Subcutaneous abdominal adipose tissue (tissue), 5 donors: ENCODE measurements at regions not wholly inside any gene's neighbourhood (a gene's known extent, or its start where the extent isn't known, plus 50 kb on each side); places are given as distances from the start of the nearest gene placed in this dataset.

Source experiments
- H3K27ac ChIP-seq: one replicate; pipeline ENCODE4 v1.7.0; 2013; ENCODE audit warnings: low read depth, mild to moderate bottlenecking, inconsistent platforms, low read length, moderate library complexity
- H3K27me3 ChIP-seq, 5 donors: one replicate each; pipeline ENCODE4 v1.7.0; 2013; ENCODE audit warnings: low read length in 5 of 5, inconsistent platforms in 1 of 5; ENCODE audit not compliant: control insufficient read depth in 5 of 5, insufficient read depth in 4 of 5
- H3K36me3 ChIP-seq, 5 donors: one replicate each; pipeline ENCODE4 v1.7.0; 2013; ENCODE audit warnings: low read length in 5 of 5; ENCODE audit not compliant: control insufficient read depth in 5 of 5, insufficient read depth in 5 of 5
- H3K4me1 ChIP-seq, 5 donors: one replicate each; pipeline ENCODE4 v1.7.0; 2013; ENCODE audit warnings: low read length in 5 of 5, mild to moderate bottlenecking in 3 of 5, moderate library complexity in 1 of 5; ENCODE audit not compliant: control insufficient read depth in 5 of 5, insufficient read depth in 5 of 5
- H3K4me3 ChIP-seq, 5 donors: one replicate each; pipeline ENCODE4 v1.7.0; 2013; ENCODE audit warnings: low read length in 5 of 5, low read depth in 1 of 5
- H3K9ac ChIP-seq, 5 donors: one replicate each; pipeline ENCODE4 v1.7.0; 2013; ENCODE audit warnings: low read length in 5 of 5, mild to moderate bottlenecking in 4 of 5, moderate library complexity in 3 of 5
- H3K9me3 ChIP-seq, 5 donors: one replicate each; pipeline ENCODE4 v1.7.0; 2013; ENCODE audit warnings: low read length in 5 of 5; ENCODE audit not compliant: control insufficient read depth in 5 of 5
- donor health status: healthy.
- donor health status: healthy.
- donor health status: healthy.
- donor health status: healthy.
- donor health status: healthy.

DNA sequence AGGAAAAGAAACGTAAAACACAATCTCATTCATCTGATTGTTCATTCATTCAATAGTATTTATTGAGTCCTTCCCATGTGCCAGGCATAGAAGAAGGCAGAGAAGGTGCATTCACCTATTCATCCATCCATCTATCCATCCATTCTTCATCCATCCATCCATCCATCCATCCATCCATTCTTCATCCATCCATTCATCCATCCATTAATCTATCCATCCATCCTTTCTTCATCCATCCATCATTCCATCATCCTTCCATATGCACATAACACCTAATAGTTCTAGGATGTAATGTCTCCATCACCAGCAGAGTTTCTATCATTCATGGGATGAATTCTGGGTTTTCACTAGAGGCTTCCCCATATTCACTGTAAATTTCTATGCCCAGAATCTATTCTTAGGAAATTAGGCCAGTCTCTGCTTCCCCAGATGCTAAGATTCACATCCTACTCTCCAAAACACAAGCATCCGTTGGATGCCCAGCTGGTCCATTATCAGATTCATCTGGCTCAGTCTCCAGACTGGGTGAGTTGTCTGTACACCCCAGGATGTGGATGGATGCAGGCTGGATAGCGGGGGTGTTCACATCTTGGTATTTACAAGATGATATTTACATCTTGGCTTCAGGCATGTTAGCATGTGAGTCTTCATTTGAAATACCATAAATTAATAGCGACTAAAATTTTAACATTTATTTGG lies 517.7 kb upstream of the SULF2 start:
- Histone ChIP-seq H3K27ac (no peak overlapping the region), H3K9ac (no peak overlapping the region), H3K27me3 (peaks cover 0 to 4% (median 0%) of the 10 kb centered on the region in 5 donors), H3K9me3 (peaks cover 0 to under 1% (median 0%) of the 10 kb centered on the region in 5 donors), H3K36me3 (no peaks in the 10 kb centered on the region), H3K4me1 (peaks cover 0 to 10% (median 0%) of the 10 kb centered on the region in 5 donors), H3K4me3 (no peak overlapping the region)

DNA sequence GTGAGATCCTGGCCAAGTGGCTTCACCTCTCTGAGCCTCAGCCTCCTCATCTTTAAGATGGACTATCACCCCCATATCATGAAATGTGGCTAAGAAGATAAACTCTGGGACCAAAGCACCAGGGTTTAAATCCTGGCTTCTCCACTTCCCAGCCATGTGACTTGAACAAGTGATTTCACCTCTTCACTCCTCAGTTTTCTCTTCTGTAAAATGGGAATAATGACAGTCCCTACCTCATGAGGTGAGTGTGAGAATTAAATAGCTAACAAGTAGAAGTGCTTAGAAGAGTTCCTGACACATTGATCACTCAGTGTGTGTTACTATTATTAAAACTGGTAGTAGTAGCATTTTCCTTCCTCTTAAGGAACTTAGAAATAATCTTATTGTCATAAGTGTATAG lies 516.9 kb upstream of the SULF2 start:
- Histone ChIP-seq H3K9ac (no peak overlapping the region), H3K27me3 (peaks cover 0 to 1% (median 0%) of the 10 kb centered on the region in 5 donors), H3K4me1 (peaks cover 0 to 10% (median 0%) of the 10 kb centered on the region in 5 donors), H3K27ac (no peak overlapping the region), H3K4me3 (no peak overlapping the region), H3K9me3 (peaks cover 0 to 3% (median 0%) of the 10 kb centered on the region in 5 donors), H3K36me3 (no peaks in the 10 kb centered on the region)

DNA sequence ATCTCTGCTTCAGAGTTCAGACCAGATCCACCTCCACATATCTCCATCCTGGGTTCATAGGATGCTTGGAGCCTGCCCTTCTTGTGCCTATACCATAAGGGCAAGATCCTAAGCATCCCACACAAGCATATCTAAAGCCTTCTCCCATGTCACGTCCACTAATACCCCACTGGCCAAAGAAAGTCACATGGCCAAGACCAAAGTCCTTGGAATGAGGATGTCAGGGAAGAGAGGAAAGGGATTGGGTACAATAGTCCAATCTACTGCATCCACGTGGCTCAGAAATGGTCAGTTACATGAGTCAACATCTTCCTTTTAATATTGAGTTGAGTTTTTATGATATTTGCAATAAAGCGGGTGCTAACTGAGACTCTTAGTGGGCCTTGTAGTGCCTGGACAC lies 515.9 kb upstream of the SULF2 start:
- Histone ChIP-seq H3K4me3 (no peak overlapping the region), H3K9ac (no peak overlapping the region), H3K27me3 (no peaks in the 10 kb centered on the region), H3K9me3 (peaks cover 0 to 3% (median 0%) of the 10 kb centered on the region in 5 donors), H3K4me1 (peaks cover 0 to 10% (median 0%) of the 10 kb centered on the region in 5 donors), H3K27ac (no peak overlapping the region), H3K36me3 (no peaks in the 10 kb centered on the region)

DNA sequence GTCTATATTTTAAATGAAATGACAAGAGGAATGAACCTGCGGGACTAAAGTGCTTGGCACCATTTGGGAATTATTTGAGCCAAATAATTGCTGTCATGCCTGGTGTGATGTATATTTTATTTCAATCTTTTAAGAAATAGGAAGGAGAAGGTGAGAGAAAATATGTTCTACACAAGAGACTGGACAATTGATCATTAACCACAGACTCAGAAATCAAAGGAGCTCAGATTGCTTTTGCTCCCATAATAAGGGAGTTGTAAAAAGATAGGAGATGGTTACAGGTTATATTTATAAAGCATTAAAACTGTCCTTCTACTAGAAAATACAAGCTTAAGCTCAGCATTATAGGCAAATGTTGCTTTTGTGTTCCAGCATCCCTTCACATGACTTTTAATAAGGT lies 515.2 kb upstream of the SULF2 start:
- no peak overlapping the region for H3K4me3 ChIP-seq
- no peaks in the 10 kb centered on the region for H3K27me3 ChIP-seq
- H3K4me1 ChIP-seq = peaks cover 0 to 16% (median 6%) of the 10 kb centered on the region in 5 donors
- H3K9ac ChIP-seq = no peak overlapping the region
- H3K27ac ChIP-seq = no peak overlapping the region
- H3K9me3 ChIP-seq = peaks cover 0 to 3% (median 0%) of the 10 kb centered on the region in 5 donors
- H3K36me3 ChIP-seq = no peaks in the 10 kb centered on the region

DNA sequence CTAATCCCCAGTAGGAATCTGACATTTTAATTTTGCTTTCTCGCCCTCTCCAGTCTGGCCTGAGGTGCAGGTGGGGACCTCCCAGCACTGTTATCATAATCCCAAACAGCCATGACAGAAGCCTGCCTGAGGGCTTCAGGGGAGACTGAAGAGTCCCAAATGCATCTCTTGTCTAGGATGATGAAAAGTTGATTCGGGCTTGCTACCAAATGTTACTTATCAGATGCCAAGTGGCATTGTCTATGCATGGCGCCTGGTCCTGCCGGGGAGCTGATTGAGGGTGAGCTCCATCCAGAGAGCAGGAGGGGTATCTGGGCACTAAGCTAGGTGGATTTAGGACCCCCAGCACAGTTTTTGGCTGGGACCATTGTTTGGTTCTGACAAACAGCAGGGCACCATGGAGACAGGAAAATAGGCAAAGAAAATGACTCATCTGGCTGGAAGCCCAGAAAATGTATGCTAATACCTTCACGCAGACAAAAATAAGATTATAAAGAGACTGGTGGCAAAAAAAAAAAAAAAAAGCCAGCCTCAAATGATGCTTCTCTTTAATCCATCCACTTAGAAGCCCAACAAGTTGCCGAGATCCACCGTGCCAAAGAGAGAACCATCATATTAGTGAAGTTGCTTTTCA lies 513.7 kb upstream of the SULF2 start:
- Histone ChIP-seq H3K36me3 (no peaks in the 10 kb centered on the region), H3K9ac (no peak overlapping the region), H3K27ac (no peak overlapping the region), H3K4me3 (no peak overlapping the region), H3K4me1 (peaks cover 1 to 31% (median 18%) of the 10 kb centered on the region in 5 donors), H3K27me3 (no peaks in the 10 kb centered on the region), H3K9me3 (peaks cover 0 to 3% (median 0%) of the 10 kb centered on the region in 5 donors)

DNA sequence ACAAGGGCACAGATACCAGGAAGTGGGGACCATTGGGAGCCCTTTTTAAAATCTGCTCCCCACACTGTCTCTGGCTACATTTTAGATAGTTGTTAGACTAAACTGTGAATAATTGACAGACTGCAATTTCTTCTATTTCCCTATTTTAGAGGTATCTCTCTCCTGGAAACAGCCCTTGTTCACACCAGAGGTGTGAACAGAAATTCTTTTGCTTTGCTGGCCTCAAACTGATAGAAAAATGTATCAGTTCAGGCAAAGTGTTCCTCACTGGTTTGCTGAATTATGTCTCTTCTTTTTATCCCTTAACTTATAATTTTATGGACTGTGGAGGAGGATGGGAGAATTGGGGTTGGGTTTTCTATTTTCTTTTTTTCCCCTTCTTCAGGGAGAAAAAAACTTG lies 513.2 kb upstream of the SULF2 start:
- peaks cover 1 to 31% (median 18%) of the 10 kb centered on the region in 5 donors for H3K4me1 ChIP-seq
- no peak overlapping the region for H3K27ac ChIP-seq
- H3K9ac ChIP-seq = no peak overlapping the region
- H3K27me3 ChIP-seq = no peaks in the 10 kb centered on the region
- H3K36me3 ChIP-seq = no peaks in the 10 kb centered on the region
- no peak overlapping the region for H3K4me3 ChIP-seq
- peaks cover 0 to 3% (median 0%) of the 10 kb centered on the region in 5 donors for H3K9me3 ChIP-seq

DNA sequence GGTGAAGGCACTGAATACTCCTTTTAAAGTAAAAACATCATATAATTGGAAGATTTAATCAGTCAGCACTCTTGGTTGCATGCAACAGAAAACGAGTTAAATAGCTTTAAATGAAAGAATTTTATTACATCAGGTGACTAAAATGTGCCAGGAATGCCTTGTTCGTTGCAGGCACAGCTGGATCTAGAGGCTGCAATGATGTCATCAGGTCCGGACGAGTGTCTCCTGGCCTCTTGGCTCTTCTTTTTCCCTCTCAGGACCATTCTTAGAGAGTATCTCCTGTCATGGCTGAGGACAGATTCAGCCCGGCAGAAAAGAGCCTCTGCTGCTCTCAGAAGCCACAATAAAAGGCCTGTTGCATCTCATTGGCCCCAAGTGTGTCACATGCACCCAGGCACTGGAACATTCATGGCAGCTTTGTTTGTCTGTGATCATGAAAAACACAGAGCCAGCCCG lies 510.7 kb upstream of the SULF2 start:
- Histone ChIP-seq H3K9ac (no peak overlapping the region), H3K9me3 (peaks cover 0 to 3% (median 0%) of the 10 kb centered on the region in 5 donors), H3K27me3 (no peaks in the 10 kb centered on the region), H3K27ac (no peak overlapping the region), H3K36me3 (no peaks in the 10 kb centered on the region), H3K4me1 (peaks cover 1 to 31% (median 18%) of the 10 kb centered on the region in 5 donors), H3K4me3 (no peak overlapping the region)

DNA sequence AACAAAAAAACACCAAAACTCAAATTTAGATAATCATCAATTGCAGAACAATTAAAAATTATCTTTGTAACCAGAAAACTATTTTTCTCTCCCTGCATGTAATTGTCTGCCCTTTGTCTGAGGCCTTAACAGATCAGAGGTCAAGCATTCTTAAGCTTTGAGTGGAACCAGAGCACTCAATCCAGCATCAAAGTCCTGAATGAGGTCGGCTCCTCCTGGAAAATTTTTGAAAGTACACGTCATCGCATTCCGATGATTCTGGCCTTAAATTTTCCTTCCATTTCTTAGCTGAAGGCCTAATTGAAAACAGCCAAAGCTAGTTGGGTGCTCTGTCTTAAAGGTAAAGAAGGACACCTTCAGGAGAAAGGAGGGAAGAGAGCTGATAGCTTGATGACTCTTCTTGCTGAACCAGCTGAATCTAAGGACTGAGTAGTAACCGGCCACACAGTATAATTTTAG lies 510.2 kb upstream of the SULF2 start:
- no peaks in the 10 kb centered on the region for H3K36me3 ChIP-seq
- no peak overlapping the region for H3K9ac ChIP-seq
- no peak overlapping the region for H3K27ac ChIP-seq
- peaks cover 1 to 31% (median 18%) of the 10 kb centered on the region in 5 donors for H3K4me1 ChIP-seq
- peaks cover 0 to 3% (median 0%) of the 10 kb centered on the region in 5 donors for H3K9me3 ChIP-seq
- H3K27me3 ChIP-seq = no peaks in the 10 kb centered on the region
- no peak overlapping the region for H3K4me3 ChIP-seq

DNA sequence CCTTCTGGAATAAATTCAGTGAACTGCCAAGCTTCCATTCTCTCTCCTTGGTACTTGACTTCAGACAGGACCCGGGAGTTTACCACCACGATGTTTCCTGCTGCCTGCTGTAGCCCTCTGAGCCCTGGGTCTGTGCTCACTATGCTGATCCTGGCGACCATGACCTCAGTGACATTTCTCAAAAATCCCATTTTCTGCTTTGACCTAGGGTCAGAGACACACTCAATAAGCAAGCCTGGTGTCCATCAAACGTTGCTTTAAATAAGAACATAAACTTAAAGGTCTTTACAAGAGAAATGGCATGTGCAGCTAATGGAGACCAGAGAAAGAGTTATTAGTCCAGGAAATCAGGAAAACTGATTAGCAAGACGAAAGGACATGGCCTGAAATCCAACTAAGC lies 509.7 kb upstream of the SULF2 start:
- Histone ChIP-seq H3K27me3 (peaks cover 0 to 2% (median 0%) of the 10 kb centered on the region in 5 donors), H3K4me1 (peaks cover 1 to 31% (median 18%) of the 10 kb centered on the region in 5 donors), H3K4me3 (no peak overlapping the region), H3K9me3 (peaks cover 0 to 3% (median 0%) of the 10 kb centered on the region in 5 donors), H3K27ac (no peak overlapping the region), H3K9ac (no peak overlapping the region), H3K36me3 (no peaks in the 10 kb centered on the region)

DNA sequence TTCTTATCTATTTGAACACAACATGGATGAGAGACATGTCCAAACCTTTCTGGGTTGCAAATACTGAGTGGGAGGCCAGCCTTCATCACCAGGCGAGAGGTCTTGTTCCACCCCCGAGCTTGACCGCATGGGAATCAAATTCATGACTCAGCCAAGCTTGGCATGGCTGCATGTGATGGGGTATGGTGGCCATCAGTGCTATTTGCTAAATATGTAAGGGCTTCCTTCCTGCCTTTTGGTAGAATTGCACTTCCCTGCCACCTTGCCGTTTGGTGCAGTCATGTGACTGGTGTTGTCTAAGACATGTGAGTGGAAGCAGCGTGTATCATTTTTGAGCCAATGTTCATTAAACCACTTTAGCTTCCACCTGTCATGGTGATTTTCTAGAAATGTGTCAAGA lies 508.9 kb upstream of the SULF2 start:
- Histone ChIP-seq H3K27me3 (peaks cover 0 to 3% (median 0%) of the 10 kb centered on the region in 5 donors), H3K4me1 (peaks cover 1 to 26% (median 18%) of the 10 kb centered on the region in 5 donors), H3K9ac (no peak overlapping the region), H3K9me3 (peaks cover 0 to 3% (median 0%) of the 10 kb centered on the region in 5 donors), H3K27ac (no peak overlapping the region), H3K4me3 (no peak overlapping the region), H3K36me3 (no peaks in the 10 kb centered on the region)
